ENCODE measurements at regions not wholly inside any gene's neighbourhood (a gene's known extent, or its start where the extent isn't known, plus 50 kb on each side); places are given as distances from the start of the nearest gene placed in this dataset.

- TF ChIP-seq CTCF (IDR thresholded peaks at IDR 0.05) (no peak), ZFX (IDR thresholded peaks at IDR 0.05; ENCODE audit: borderline replicate concordance) (no peak)
Measured at GRCh38 chr14:104388541-104389325, 190.8 kb upstream of the C14orf180 start.

Measured in 22Rv1 (cell line).